GM23338 (cell line): ENCODE measurements at regions not wholly inside any gene's neighbourhood (a gene's known extent, or its start where the extent isn't known, plus 50 kb on each side); places are given as distances from the start of the nearest gene placed in this dataset.

Experiments used
- ATAC-seq: fragments of 200-7000 bp; cut with Tn5 transposase; 3 replicates; pipeline ENCODE4 v1.9.1; 2020
- DNase-seq: peaks from one replicate; pipeline ENCODE4 v3.0.0-alpha.2; 2015; ENCODE audit warnings: low spot score
- H2AFZ ChIP-seq: fragments of 200-600 bp; sonication (generic); 2 replicates; pipeline ENCODE4 v1.8.0; 2016; ENCODE audit warnings: antibody characterized with exemption, mild to moderate bottlenecking, moderate library complexity
- H3F3A ChIP-seq: fragments of 200-600 bp; sonication (generic); replicated peaks from 2 replicates; pipeline ENCODE4 v1.8.0; 2017; ENCODE audit warnings: antibody characterized with exemption, mixed run types, low read depth
- H3K27ac ChIP-seq: fragments of 200-600 bp; sonication (generic); 2 replicates; pipeline ENCODE4 v1.6.1; 2016; ENCODE audit warnings: low read depth
- H3K27me3 ChIP-seq: fragments of 200-600 bp; sonication (generic); 2 replicates; pipeline ENCODE4 v1.8.0; 2016; ENCODE audit warnings: mild to moderate bottlenecking, mixed run types, moderate library complexity; ENCODE audit not compliant: insufficient read depth
- H3K36me3 ChIP-seq: fragments of 200-600 bp; sonication (generic); 2 replicates; pipeline ENCODE4 v1.8.0; 2016; ENCODE audit warnings: mild to moderate bottlenecking; ENCODE audit not compliant: insufficient read depth
- H3K4me1 ChIP-seq: fragments of 200-600 bp; sonication (generic); 2 replicates; pipeline ENCODE4 v1.8.0; 2016; ENCODE audit warnings: mild to moderate bottlenecking, moderate library complexity; ENCODE audit not compliant: insufficient read depth
- H3K4me2 ChIP-seq: fragments of 200-600 bp; sonication (generic); 2 replicates; pipeline ENCODE4 v1.7.1; 2017; ENCODE audit warnings: mixed run types
- H3K4me3 ChIP-seq: fragments of 200-600 bp; sonication (generic); 2 replicates; pipeline ENCODE4 v1.6.1; 2016; ENCODE audit warnings: mixed run types
- H3K79me2 ChIP-seq: fragments of 200-600 bp; sonication (generic); replicated peaks from 2 replicates; pipeline ENCODE4 v1.8.0; 2017; ENCODE audit warnings: mild to moderate bottlenecking; ENCODE audit not compliant: insufficient read depth
- H3K9me2 ChIP-seq: fragments of 200-600 bp; sonication (generic); 2 replicates; pipeline ENCODE4 v1.8.0; 2017; ENCODE audit not compliant: insufficient read depth
- H4K20me1 ChIP-seq: fragments of 200-600 bp; sonication (generic); replicated peaks from 2 replicates; pipeline ENCODE4 v1.8.0; 2017; ENCODE audit warnings: mild to moderate bottlenecking; ENCODE audit not compliant: insufficient read depth
- H3K27ac Mint-ChIP-seq: 2 replicates; pipeline ENCODE4 v1.8.0; 2020; ENCODE audit warnings: inconsistent platforms, mild to moderate bottlenecking, moderate library complexity, mixed read lengths
- H3K27me3 Mint-ChIP-seq: 3 replicates; pipeline ENCODE4 v1.8.0; 2022; ENCODE audit warnings: low read depth, mild to moderate bottlenecking, moderate library complexity, mixed read lengths, inconsistent platforms; ENCODE audit not compliant: insufficient read depth, poor library complexity
- H3K36me3 Mint-ChIP-seq: 3 replicates; pipeline ENCODE4 v1.8.0; 2021; ENCODE audit warnings: low read depth, mild to moderate bottlenecking, inconsistent platforms, moderate library complexity, mixed read lengths
- H3K4me1 Mint-ChIP-seq: 3 replicates; pipeline ENCODE4 v1.8.0; 2020; ENCODE audit warnings: mild to moderate bottlenecking, inconsistent platforms, mixed read lengths
- H3K4me3 Mint-ChIP-seq: 3 replicates; pipeline ENCODE4 v1.8.0; 2021; ENCODE audit warnings: moderate library complexity, mild to moderate bottlenecking, inconsistent platforms, mixed read lengths
- H3K9me3 Mint-ChIP-seq: 3 replicates; pipeline ENCODE4 v1.8.0; 2020; ENCODE audit warnings: moderate library complexity, mild to moderate bottlenecking, inconsistent platforms, mixed read lengths
- CREB1 ChIP-seq: fragments of 250-450 bp; sonication (Bioruptor Pico); IDR thresholded peaks from 2 replicates; pipeline ENCODE4 v1.5.0; 2020; ENCODE audit warnings: low read depth, mild to moderate bottlenecking, moderate library complexity
- CTCF ChIP-seq, 2 experiments: fragments of 200-600 bp in 1 of 2; sonication (generic) in 1 of 2; conservative IDR thresholded peaks; 2 replicates each; pipeline versions ENCODE4 v1.5.1 to v1.6.1; 2016 to 2017; ENCODE audit warnings: antibody characterized with exemption in 2 of 2, low read depth in 2 of 2, mild to moderate bottlenecking in 2 of 2, moderate library complexity in 1 of 2
- NANOG ChIP-seq: IDR thresholded peaks from 2 replicates; pipeline ENCODE4 v1.6.1; 2016; ENCODE audit warnings: antibody characterized with exemption, borderline replicate concordance
- POLR2AphosphoS5 ChIP-seq: IDR thresholded peaks from 2 replicates; pipeline ENCODE4 v1.6.1; 2016; ENCODE audit warnings: antibody characterized with exemption, low read depth
- REST ChIP-seq: IDR thresholded peaks from one replicate; pipeline ENCODE4 v1.6.1; 2018; ENCODE audit warnings: antibody characterized with exemption; ENCODE audit not compliant: unreplicated experiment

GRCh38 chr18:70520867-70521266 is 232.0 kb downstream of the SOCS6 start (continued):
- TF ChIP-seq CTCF (conservative IDR thresholded peaks at IDR 0.05; ENCODE audit: low read depth in 2 of 2): no peak

- Histone ChIP-seq H3F3A (no peaks in the 10 kb centered on the region), H3K9me2 (no peaks in the 10 kb centered on the region), H2AFZ (no peak overlapping the region), H3K27me3 (no peaks in the 10 kb centered on the region), H3K4me1 (no peaks in the 10 kb centered on the region), H4K20me1 (no peaks in the 10 kb centered on the region), H3K27ac (no peak overlapping the region), H3K4me3 (no peak overlapping the region), H3K79me2 (no peaks in the 10 kb centered on the region), H3K4me2 (no peak overlapping the region), H3K36me3 (no peaks in the 10 kb centered on the region)
- H3K4me1 Mint-ChIP-seq: no peaks in the 10 kb centered on the region
- TF ChIP-seq REST: no peak
- TF ChIP-seq CTCF (conservative IDR thresholded peaks at IDR 0.05; ENCODE audit: low read depth in 2 of 2): no peak
- no peak for TF ChIP-seq CREB1 (CRISPR knock-in tag)
- TF ChIP-seq POLR2AphosphoS5: no peak
- H3K9me3 Mint-ChIP-seq: peaks cover 23% of the 10 kb centered on the region
- DNase-seq (no peak), ATAC-seq (no peak)
- H3K4me3 Mint-ChIP-seq: no peak overlapping the region
- H3K27me3 Mint-ChIP-seq: no peaks in the 10 kb centered on the region
- peaks cover 16% of the 10 kb centered on the region for H3K36me3 Mint-ChIP-seq
- no peak overlapping the region for H3K27ac Mint-ChIP-seq
These were observed 224.8 kb downstream of the SOCS6 start for GRCh38 chr18:70513502-70514171.

- Mint-ChIP-seq H3K27me3 (no peaks in the 10 kb centered on the region), H3K4me3 (no peak overlapping the region), H3K36me3 (peaks cover 32% of the 10 kb centered on the region), H3K27ac (no peak overlapping the region), H3K9me3 (peaks cover 32% of the 10 kb centered on the region), H3K4me1 (no peaks in the 10 kb centered on the region)
- no peak overlapping the region for H3K4me3 ChIP-seq
- H3K36me3 ChIP-seq: no peaks in the 10 kb centered on the region
- no peaks in the 10 kb centered on the region for H3K9me2 ChIP-seq
- no peaks in the 10 kb centered on the region for H3K27me3 ChIP-seq
- H3K27ac ChIP-seq: no peak overlapping the region
- no peaks in the 10 kb centered on the region for H3K4me1 ChIP-seq
- no peaks in the 10 kb centered on the region for H3F3A ChIP-seq
- no peaks in the 10 kb centered on the region for H3K79me2 ChIP-seq
- no peak overlapping the region for H2AFZ ChIP-seq
- no peaks in the 10 kb centered on the region for H4K20me1 ChIP-seq
- DNase-seq: no peak
- no peak for ATAC-seq
- TF ChIP-seq REST (no peak), NANOG (no peak)
- H3K4me2 ChIP-seq: no peak overlapping the region
These were observed 219.1 kb downstream of the SOCS6 start for GRCh38 chr18:70507970-70508369.
